ENCODE measurements at regions not wholly inside any gene's neighbourhood (a gene's known extent, or its start where the extent isn't known, plus 50 kb on each side); places are given as distances from the start of the nearest gene placed in this dataset.
"Not testable (repeated sequence)": the region's sequence is repeated elsewhere in the genome, so short reads cannot be mapped to it uniquely, and the experiment has no call there.

DNA sequence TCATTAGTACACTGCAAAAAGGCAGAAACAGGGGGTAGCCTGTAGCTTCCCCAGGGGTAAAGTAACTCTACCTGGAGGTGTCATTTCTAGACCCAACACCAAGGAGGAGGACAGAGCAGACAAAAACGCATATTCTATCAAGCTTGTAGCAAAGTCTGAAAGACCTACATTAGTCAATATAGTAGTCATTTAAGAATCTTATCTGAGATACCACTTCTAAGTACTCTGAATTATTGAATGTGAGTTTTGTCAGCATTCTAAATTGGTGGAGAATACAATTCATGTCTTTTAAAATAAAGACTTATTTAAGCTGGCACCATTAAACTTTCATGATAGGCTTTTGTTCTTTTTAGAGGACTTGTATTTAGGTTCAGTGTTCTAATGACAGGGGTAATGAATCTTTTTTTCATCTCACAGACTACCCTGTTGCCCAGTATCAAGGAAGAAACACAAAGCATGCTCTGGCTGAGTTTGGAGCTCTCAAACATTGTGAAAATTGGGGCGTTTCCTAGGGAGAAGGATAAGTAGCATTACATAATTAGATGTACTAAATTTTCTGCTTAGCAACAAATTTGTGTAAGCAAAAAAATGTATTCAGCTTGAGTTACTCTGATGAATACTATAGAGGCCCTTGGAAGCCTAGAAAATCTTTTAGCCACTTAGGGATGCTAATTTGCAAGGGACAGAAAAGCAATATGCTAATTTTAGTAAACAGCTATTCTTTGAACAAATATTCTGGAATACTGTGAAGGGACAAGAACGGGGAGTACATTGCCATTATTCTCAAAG lies 255.4 kb upstream of the HSF2 start:
- no peak for DNase-seq

DNA sequence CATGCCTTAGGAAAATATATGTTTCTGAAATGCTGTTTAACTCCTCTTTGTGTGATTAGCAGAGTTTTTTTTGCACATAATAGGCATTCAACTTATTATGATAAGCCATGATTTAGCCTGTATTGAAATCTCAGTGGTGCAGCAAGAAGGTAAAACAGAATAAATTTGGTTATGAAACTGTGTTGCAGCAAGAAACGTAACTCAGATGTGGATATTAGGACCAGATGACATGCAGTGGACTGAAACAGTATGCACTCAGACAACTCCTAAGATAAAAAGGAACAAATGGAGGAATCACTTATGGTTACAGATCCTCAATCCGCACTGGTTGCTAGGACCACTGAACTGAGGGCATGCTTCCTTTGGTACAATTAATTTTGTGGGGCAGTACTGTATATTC lies 254.2 kb upstream of the HSF2 start:
- DNase-seq = no peak

DNA sequence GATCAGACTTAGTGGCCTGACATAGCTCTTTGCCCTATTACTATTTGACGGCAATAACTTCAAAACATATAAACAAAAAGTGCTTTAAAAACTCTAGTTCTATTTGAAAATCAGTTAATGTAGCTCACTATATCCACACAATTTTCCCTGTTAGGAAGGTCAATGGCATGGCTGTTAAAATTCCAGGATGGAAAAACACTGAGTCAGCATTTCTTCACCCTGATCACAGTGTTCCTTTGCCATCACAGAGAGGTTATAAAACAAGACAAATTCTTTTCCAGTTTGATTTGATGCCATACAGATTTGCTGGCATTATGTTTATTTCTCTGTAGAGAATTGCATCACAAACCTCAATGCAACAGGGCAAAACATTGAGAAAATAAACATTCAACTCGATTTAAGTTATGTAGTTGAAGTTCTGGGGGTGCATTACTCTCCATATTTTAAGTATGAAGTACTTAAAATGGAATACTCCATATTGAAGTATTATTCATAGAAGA lies 253.7 kb upstream of the HSF2 start:
- DNase-seq = no peak

DNA sequence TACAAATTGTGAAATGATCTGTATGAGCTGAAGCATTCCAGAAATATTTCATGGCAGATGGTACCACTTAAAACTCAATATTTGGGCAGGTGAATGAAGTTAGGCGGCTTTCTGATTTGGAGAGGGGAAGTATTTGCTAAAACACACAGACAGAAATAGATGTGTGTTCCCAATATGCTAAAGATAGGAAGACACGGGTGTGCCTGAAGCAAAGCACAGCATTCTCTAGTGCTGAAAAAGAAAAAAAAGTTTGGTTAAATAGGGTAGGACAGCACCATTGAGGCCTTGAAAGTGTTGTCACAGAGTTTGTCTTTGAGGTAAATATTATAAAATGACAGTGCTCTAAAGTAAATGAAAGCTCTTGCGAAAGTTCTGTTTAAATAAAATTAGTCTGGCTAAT lies 252.2 kb upstream of the HSF2 start:
- DNase-seq = no peak

DNA sequence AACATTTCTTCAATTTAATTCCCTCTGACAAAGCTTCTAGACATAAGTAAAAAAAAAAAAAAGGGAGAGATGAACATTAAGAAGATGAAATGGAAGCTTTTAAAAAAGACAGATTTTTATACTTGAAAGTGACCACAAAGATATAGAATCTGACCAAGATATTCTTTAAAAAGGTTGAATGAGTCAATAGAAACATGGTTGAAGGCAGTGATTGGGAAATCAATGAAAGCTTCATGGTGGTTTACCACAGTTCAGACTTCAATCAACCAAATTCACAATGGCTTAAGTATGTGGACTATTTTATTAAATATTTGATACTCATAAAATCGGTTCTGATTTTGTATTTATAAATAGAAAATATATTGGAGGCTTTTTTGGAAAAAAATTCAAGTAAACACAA lies 248.4 kb upstream of the HSF2 start:
- DNase-seq = no peak

DNA sequence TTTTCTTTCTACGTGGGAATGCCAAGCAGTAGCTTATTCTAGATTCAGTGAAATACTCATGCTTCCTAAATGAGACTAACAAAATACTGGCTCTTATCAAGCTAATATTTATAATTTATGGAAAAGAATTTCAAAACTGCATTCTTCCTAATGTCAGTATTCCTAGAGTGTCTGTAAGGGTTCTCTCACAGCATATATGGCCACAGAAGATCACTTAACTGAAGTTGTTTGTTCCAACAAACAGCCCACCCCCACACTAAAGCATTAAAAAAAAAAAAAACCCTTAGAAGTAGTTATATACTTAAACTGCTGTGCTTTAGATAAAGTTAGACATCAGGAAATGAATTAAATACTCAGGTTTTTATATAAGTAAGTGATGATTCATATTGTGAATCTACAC lies 247.7 kb upstream of the HSF2 start:
- no peak for DNase-seq

DNA sequence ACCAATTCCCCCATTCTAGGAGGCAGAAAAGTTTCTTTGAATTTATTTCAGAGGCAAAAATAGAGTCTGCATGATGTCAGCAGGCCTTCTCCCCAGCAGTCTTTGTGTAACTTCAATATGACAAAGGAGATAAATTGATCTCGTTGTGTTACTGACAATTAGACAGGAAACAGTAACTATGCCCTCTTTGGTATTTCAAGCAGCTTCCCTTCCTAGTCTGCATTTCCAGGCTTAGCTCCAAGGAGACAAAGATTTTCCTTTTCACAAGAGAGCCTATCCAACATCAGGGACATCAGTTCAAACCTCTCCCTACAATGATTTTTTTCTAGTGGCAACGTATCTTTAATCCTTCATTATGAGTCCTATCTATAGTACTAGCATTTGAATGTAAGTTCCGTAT lies 245.9 kb upstream of the HSF2 start:
- no peak for DNase-seq

DNA sequence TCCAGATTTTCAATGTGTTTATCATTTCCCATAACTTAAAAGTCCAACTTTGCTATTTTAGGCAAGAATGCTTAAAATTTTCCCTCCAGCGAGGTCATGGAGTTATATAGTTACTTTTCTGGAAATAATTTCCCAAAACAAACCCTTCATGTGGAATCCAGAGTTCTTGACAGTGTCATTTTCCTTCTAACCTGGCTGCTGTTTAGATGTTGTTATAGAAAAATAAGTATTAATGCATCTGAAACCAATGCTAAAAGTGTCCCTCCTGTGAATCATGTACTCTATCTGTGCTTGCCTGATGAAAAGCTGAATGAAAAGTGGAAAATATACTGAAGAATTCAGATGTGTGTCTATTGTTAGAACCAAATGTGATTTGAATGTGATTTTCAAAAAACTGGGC lies 245.3 kb upstream of the HSF2 start:
- DNase-seq = no peak

DNA sequence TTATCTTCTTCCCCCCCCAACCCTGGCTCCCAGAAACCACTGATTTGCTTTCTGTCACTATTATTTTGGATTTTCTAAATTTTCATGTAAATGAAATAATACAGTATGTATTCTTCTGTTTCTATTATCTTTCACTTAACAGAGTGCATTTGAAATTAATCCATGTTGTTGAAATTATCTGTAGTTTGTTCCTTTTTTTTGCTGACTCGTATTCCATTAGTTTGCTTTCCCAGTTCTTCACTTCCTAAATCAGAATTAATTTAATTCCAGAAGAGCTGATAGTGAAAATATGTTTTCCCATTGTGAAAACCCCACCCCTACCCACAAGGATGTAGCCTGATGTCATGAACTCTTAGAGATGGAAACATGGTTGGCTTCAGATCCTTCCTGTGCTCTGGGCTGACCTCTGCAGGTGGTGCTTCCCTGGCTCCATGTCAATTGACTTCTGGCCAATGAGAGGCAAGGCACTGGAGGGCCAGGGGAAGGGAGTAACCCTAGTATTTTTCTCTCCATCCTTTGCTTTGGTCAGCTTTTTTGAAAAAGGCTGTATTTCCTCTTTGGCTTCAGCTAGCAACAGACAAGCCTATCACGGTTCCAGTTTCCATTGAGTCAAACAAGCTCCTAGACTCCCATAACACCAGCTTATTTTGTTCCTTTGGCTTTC lies 244.4 kb upstream of the HSF2 start:
- DNase-seq = no peak

DNA sequence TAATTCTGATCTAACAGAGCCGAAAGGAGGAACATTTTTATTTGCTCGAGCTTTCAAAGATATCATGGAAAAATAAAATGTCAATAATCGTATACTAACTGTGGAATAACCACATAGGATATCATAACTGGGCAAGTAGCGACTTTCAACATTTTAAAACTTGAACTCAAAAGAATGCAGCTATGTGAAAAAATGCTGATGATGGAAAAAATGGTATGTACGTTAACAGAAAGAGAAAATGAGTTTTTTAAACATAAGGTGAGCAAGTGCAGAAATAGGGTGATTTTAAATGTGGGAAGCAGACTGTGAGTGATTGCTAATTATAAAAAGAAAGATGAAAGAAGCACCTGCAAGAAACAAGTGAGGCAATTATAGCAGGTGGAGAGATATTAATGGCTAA lies 238.3 kb upstream of the HSF2 start:
- no peak for DNase-seq

DNA sequence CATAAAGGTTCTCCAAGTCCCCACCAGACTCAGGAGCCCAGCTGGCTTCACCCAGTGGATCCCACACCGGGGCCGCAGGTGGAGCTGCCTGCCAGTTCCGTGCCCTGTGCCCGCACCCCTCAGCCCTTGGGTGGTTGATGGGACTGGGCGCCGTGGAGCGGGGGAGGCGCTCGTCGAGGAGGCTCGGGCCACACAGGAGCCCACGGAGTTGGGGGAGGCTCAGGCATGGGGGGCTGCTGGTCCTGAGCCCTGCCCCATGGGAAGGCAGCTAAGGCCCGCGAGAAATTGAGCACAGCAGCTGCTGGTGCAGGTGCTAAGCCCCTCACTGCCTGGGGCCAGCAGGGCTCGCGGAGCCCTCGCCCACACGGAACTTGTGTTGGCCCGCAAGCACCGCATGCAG lies 234.4 kb upstream of the HSF2 start:
- no peak for DNase-seq

DNA sequence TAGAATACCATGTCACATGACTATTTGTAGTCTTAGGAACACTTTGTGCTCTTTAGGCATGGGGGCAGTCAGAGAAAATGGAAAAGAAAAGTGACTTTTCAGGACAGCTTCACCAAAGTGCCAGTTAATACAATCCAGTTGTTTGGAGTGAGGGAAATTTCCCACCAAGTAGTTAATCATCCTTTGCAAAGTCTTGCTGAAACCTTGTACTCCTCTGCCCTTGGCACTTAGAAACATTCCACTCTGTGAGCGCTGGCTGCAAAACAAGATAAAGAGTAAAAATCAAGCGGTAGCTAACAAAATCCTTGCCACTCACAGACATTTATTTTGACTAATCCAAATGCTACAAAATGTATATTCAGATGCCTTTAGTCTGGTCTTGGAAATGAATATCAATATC lies 229.2 kb upstream of the HSF2 start:
- DNase-seq = no peak

DNA sequence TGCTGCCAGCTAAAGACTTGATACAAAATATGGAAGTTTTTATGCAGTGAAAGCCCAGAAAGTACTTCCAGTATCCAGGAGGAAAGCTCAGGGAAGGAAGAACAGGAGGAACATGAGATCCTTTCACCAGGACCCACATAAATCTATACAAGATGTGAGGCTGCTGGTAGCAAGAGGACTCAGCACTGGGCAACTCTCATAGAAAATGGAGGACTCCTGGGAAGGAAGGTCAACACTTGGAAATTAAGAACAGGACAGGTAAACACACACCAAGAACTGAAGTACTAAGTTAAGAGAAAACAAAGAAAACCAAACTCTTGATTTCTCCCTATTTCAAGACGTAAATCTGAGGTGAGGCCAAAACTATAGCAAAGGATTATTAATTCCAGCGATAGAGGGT lies 220.5 kb upstream of the HSF2 start:
- no peak for DNase-seq

DNA sequence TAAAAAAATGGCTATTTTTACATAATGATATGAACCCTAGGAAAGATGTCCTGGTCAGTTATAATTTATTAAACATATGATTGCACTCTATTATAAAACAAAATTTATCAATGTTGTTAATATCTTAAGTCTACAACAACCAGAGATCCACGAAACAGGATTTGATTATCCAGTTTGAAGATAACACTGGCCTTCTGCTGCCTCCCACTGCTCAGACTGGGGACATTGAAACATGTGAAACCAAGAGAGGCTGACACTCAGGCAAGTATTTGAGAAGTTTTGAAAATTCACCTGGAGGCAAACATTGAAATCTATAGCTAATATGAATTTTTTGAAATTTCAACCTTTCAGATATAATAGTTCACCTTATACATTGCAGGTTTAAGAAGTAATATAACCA lies 219.3 kb upstream of the HSF2 start:
- DNase-seq = no peak

DNA sequence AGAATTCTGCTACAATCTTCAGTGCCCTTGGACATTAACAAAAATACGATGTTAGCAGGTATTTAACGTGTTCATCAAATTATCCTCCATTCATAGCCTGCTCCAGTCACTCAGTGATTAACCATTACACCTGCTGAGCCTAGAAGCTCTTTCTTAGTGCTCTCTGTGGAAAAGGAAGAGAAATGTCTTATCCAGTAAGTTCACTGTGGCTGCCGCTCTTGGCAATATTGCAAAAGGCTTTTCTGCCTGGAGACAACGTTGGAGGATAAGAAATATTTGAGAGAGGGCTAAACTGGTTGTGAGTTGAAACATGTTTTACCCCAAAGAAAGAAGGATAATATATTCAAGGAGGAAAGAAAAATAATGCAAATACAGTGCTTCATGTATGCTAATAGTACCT lies 217.4 kb upstream of the HSF2 start:
- DNase-seq = no peak

DNA sequence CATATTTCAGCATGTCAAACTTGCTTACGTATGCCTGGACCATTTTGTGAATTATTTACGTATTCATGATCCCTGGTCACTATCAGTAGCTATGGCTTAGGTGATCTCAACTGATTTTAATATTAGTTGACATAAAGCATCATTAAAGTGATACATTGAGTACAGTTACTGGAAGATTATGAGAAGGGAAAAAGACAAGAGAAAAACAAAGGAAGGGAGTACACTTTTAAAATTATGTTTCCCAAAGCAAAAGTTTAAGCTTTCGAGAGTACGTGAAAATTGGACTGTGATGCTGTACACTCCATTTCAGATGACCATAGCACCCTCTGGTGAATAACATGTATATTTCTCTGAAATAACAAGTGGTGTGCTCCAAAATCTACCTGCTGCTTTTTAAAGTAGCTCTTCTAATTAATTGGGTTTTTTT lies 215.0 kb upstream of the HSF2 start:
- peak; percentile 3 to 5 for DNase-seq

DNA sequence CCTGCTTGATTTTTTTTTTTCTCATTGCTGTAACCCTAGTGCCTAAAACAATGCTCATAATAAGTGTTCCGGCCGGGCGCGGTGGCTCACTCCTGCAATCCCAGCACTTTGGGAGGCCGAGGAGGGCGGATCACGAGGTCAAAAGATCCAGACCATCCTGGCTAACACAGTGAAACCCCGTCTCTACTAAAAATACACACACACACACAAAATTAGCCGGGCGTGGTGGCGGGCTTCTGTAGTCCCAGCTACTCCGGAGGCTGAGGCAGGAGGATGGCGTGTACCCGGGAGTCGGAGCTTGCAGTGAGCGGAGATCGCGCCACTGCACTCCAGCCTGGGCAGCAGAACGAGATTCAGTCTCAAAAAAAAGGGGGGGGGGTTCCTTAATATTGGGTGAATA lies 214.0 kb upstream of the HSF2 start:
- not testable (repeated sequence) for DNase-seq

DNA sequence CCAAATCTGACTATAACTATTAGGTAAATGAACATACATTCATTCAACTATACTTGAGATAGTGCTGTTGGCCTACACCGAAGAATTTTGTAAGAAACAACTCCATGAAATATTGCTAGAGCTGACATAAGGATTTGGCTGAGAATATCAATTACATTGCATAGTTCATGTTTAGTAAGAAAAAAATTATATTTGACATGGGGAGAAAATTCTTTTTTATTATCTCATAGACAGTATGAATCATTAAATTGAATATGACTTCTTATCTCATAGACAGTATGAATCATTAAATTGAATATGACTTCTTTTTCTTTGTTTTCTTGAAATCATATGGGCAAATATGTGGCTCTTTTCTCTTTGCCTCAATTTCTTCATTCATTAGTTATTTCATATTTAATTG lies 212.3 kb upstream of the HSF2 start:
- no peak for DNase-seq

DNA sequence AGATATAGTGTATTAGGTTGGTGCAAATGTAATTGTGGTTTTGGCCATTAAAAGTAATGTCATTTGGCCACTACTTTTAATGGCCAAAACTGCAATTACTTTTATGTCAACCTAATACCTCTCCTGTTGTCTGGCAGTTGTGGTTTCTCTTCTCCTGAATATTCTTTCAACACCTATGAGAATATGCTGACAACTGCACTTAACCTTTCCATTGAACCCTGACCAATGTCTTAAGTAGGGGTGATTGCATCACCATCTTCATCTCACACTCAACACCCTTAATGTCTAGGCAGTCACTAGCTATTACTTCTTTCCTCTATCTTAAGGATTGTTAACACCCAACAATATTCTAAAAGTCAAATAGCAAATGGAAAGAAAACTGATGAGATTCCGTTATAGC lies 200.5 kb upstream of the HSF2 start:
- DNase-seq = no peak

DNA sequence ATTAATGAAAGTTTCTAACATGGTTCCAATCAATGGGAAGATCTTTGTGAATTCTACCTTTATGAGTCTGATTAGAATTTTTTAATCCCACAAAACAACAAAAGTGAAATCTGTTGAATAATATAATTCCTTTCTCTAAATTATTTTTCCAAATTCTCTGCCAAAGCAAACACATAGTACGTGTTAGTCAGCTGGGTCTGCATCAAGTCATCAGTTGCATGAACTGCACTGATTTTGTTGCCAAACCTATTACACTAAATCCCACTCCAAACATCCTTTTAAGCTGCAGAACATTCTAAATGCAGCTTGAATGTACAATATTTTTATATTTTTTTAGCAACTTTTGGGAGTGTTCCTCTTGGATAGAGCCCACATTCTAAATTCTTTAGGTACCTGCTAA lies 199.0 kb upstream of the HSF2 start:
- no peak for DNase-seq

DNA sequence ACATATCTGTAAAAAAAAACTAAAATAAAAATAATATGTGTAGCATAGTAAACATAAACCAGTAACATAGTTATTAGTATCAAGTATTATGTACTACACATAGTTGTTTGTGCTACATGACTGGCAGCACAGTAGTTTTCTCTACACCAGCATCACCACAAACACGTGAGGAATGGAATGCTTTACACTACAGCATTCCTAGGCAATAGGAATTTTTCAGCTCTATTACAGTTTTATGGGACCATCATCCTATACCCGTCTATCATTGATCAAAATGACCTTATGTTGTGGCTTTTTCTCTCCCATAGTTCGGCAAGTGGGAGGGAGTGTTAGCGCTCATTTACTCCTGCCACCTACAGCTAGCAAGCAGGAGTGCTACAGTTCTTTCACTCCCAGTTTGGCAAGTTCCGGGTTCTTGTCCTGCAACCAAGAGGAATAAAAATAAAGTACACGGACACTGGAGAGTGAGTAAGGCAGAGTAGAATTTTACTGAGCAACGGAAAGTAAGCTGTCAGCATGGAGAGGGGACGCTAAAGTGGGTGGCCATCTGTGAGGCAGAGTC lies 196.8 kb upstream of the HSF2 start:
- DNase-seq = no peak

DNA sequence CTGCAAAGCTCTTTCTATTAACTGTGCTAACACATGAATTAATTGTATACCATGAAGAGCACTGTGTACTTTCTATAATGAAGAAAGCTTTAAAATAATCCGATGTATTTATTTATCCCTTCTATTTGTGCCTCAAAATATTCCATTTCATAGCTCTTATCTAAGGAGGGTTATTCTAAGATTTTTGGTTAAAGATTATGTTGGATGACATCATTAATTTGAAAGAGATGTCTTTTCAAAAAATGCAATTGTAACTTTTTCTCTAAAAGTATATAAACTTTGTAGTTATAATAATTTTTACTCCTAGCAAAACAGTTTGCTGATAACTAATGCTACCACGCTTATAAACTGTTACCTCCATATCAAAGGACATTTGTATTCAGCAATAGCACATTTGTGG lies 192.4 kb upstream of the HSF2 start:
- no peak for DNase-seq

DNA sequence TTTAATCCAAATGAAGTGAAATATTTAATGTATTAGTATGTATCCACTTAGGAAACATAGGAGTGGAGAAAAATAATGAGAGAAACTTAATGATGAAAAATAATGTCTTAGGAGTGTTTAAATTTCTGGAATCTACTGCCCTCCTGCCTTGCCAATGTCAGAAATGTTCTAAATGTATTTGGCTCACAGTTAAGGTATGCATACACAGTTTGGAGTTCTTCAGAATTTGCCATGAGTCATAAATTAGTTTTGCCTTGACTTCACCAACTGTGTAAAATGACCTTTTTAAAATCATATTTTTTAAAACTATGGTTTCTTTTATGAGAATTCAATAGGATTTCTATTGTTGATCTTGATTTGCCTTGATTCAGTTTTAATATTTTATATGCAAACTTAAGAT lies 191.7 kb upstream of the HSF2 start:
- DNase-seq = no peak

DNA sequence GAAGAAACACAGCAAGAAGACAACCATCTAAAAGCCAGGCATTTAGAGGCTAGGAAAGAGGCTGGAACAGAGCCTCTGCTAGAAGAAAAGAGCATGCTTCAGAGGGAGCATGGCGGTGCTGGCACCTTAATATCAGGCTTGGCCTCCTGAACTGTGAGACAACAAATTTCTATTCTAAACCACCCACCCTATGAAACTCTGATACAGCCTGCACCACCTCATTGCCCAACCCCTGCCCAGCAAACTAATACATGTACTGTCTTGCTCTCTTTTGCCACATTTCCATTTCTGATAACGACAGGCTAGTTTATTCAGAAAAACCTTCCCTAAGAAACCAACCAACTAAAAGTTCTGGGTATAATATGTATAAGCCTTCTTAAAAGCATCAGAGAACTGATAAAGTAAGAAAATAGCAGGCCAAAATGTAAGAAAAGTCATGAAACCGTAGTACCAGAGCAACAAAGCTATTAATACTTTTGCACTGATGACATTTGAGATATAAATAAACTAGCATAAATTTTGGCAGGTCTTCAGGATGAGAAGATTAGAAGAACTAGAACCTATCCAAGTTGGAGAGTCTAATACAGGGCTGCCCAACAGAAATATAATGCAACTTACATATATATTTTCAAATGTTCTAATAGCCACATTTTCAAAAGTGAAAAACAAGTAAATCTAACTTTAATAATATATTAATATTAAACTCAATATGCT lies 184.7 kb upstream of the HSF2 start:
- DNase-seq = no peak

All from NCI-H2081 (cell line).